K562 (cell line): ENCODE measurements at regions not wholly inside any gene's neighbourhood (a gene's known extent, or its start where the extent isn't known, plus 50 kb on each side); places are given as distances from the start of the nearest gene placed in this dataset.

Experiments used
- ATAC-seq: fragments of 200-7000 bp; cut with Tn5 transposase; 3 replicates; pipeline ENCODE4 v1.9.1; 2020; ENCODE audit warnings: moderate library complexity
- BruUV-seq: library from RNA; stranded (reverse); fragments of 400-500 nt; replicated peaks from 2 replicates; lab custom pipeline; 2021; lab: Mats Ljungman, UMichigan
- CTCF ChIA-PET: fragments of 300-600 bp; formaldehyde crosslinking; extraction: SDS; loops from one replicate; lab custom pipeline; 2021; ENCODE audit warnings: low intra/inter-chr PET ratio; lab: Yijun Ruan, JAX
- POLR2A ChIA-PET: fragments of 300-600, 350-650 bp; sonication (Branson Sonifier 250); formaldehyde crosslinking; extraction: SDS; loops from one replicate; lab custom pipeline; 2021; ENCODE audit warnings: antibody characterized with exemption, inconsistent platforms; lab: Yijun Ruan, JAX
- DNase-seq, 4 experiments: peaks; one replicate each; pipeline versions ENCODE4 v3.0.0 to v3.0.0-alpha.2; 2011 to 2018; ENCODE audit warnings: low spot score in 3 of 4, mixed read lengths in 3 of 4; ENCODE audit errors: extremely low read depth in 1 of 4
- FAIRE-seq: peaks from 2 replicates; lab custom pipeline; 2011; peaks lifted over from hg19 to GRCh38; lab: Jason Lieb, UNC
- H2AFZ ChIP-seq: 2 replicates; pipeline ENCODE4 v1.6.0; 2011; ENCODE audit warnings: low read depth, low read length, control low read depth, inconsistent platforms
- H3K27ac ChIP-seq: fragments of 200-600 bp; 3 replicates; pipeline ENCODE4 v1.8.0; 2011; ENCODE audit warnings: low read depth, mild to moderate bottlenecking, control low read depth, inconsistent platforms, low read length, moderate library complexity, mixed read lengths; ENCODE audit errors: extremely low read depth
- H3K27me3 ChIP-seq, 2 experiments: fragments of 300-600 bp in 1 of 2; 2 replicates in 1 of 2; 3 replicates in 1 of 2; pipeline versions ENCODE4 v1.6.0 to v1.8.0; 2011; ENCODE audit warnings: inconsistent platforms in 2 of 2, low read length in 2 of 2, mild to moderate bottlenecking in 1 of 2, mixed read lengths in 1 of 2, moderate library complexity in 1 of 2; ENCODE audit not compliant: control insufficient read depth in 2 of 2, insufficient read depth in 2 of 2
- H3K36me3 ChIP-seq: fragments of 300-600 bp; 3 replicates; pipeline ENCODE4 v1.8.0; 2011; ENCODE audit warnings: mild to moderate bottlenecking, low read length, inconsistent platforms; ENCODE audit not compliant: control insufficient read depth, insufficient read depth
- H3K4me1 ChIP-seq, 2 experiments: fragments of 200-600 bp in 1 of 2; replicated peaks in 1 of 2; 2 replicates in 1 of 2; 3 replicates in 1 of 2; pipeline versions ENCODE4 v1.5.1 to v1.8.0; 2011; ENCODE audit warnings: inconsistent platforms in 2 of 2, low read length in 2 of 2, mild to moderate bottlenecking in 1 of 2, mixed read lengths in 1 of 2, moderate library complexity in 1 of 2; ENCODE audit not compliant: control insufficient read depth in 2 of 2, insufficient read depth in 2 of 2
- H3K4me2 ChIP-seq: 2 replicates; pipeline ENCODE4 v1.6.1; 2011; ENCODE audit warnings: low read length, control low read depth, inconsistent platforms, mixed read lengths; ENCODE audit not compliant: insufficient read depth
- H3K4me3 ChIP-seq: fragments of 200-600 bp; sonication (generic), shearing (Covaris generic); 2 replicates; pipeline ENCODE4 v1.5.1; 2016; ENCODE audit warnings: control low read depth, inconsistent platforms
- H3K79me2 ChIP-seq: fragments of 200-600 bp; 3 replicates; pipeline ENCODE4 v1.8.0; 2011; ENCODE audit warnings: low read length, inconsistent platforms; ENCODE audit not compliant: control insufficient read depth, insufficient read depth
- H3K9ac ChIP-seq, 2 experiments: 2 replicates each; pipeline versions ENCODE4 v1.6.0 to v1.6.1; 2011; ENCODE audit warnings: low read depth in 2 of 2, low read length in 2 of 2, control low read depth in 1 of 2, inconsistent platforms in 1 of 2, mild to moderate bottlenecking in 1 of 2, mixed read lengths in 1 of 2; ENCODE audit not compliant: insufficient read depth in 1 of 2
- H3K9me1 ChIP-seq: one replicate; pipeline ENCODE4 v1.6.0; 2011; ENCODE audit warnings: inconsistent platforms, mild to moderate bottlenecking, low read length, moderate library complexity; ENCODE audit not compliant: control insufficient read depth, insufficient read depth
- H3K9me3 ChIP-seq: replicated peaks from 2 replicates; pipeline ENCODE4 v1.5.1; 2011; ENCODE audit warnings: low read depth, low read length, inconsistent platforms; ENCODE audit not compliant: control insufficient read depth, insufficient read depth
- H4K20me1 ChIP-seq: replicated peaks from 2 replicates; pipeline ENCODE4 v1.6.1; 2011; ENCODE audit warnings: low read length, inconsistent platforms, mixed read lengths; ENCODE audit not compliant: control insufficient read depth, insufficient read depth
- GTF2A2 ChIP-seq: IDR thresholded peaks from 2 replicates; pipeline ENCODE4 v1.6.1; 2016; ENCODE audit warnings: mild to moderate bottlenecking, missing genetic modification characterization, missing compliant biosample characterization
- HNRNPK ChIP-seq: fragments of 200-400 bp; formaldehyde crosslinking; IDR thresholded peaks from one replicate; pipeline ENCODE4 v1.6.1; 2018; ENCODE audit warnings: mild to moderate bottlenecking, low read depth, low read length; ENCODE audit not compliant: poor library complexity, severe bottlenecking
- ILK ChIP-seq: fragments of 450-650 bp; IDR thresholded peaks from 2 replicates; pipeline ENCODE4 v1.6.1; 2016; ENCODE audit warnings: missing genetic modification characterization, low read depth, mild to moderate bottlenecking, missing compliant biosample characterization, moderate library complexity, borderline replicate concordance
- KHSRP ChIP-seq: fragments of 450-650 bp; IDR thresholded peaks from 2 replicates; pipeline ENCODE4 v1.6.1; 2017
- LEF1 ChIP-seq: fragments of 450-650 bp; IDR thresholded peaks from 2 replicates; pipeline ENCODE4 v1.6.1; 2016; ENCODE audit warnings: mild to moderate bottlenecking
- MCM7 ChIP-seq, 2 experiments: fragments of 450-650 bp; IDR thresholded peaks; 2 replicates each; pipeline ENCODE4 v1.6.1; 2016 to 2018
- MLLT1 ChIP-seq, 2 experiments: fragments of 450-650 bp; IDR thresholded peaks; 2 replicates each; pipeline ENCODE4 v1.6.1; 2016
- MTF1 ChIP-seq: fragments of 250-450 bp; sonication (Bioruptor Pico); IDR thresholded peaks from 2 replicates; pipeline ENCODE4 v1.9.0; 2021; ENCODE audit warnings: moderate library complexity, mild to moderate bottlenecking, inconsistent platforms, borderline replicate concordance
- NCOA6 ChIP-seq: fragments of 450-650 bp; IDR thresholded peaks from 2 replicates; pipeline ENCODE4 v1.6.1; 2017; ENCODE audit warnings: mild to moderate bottlenecking
- PTBP1 ChIP-seq: fragments of 200-400 bp; formaldehyde crosslinking; IDR thresholded peaks from 2 replicates; pipeline ENCODE4 v1.6.1; 2017; ENCODE audit warnings: low read depth, low read length
- RBBP5 ChIP-seq: fragments of 200-600 bp; sonication (generic); IDR thresholded peaks from 2 replicates; pipeline ENCODE4 v1.6.1; 2012; ENCODE audit warnings: borderline replicate concordance, mild to moderate bottlenecking, low read length, control low read depth, inconsistent platforms; ENCODE audit not compliant: insufficient read depth, poor library complexity, severe bottlenecking
- SREBF2 ChIP-seq: sonication (generic); formaldehyde crosslinking; IDR thresholded peaks from 2 replicates; pipeline ENCODE4 v1.4.0; 2020; ENCODE audit warnings: mild to moderate bottlenecking, missing genetic modification reagents
- ZMIZ1 ChIP-seq, 2 experiments: fragments of 150-350 bp in 1 of 2; IDR thresholded peaks; 2 replicates each; pipeline ENCODE4 v1.6.1; 2012 to 2016; ENCODE audit warnings: low read depth in 2 of 2, low read length in 2 of 2, mild to moderate bottlenecking in 1 of 2, moderate library complexity in 1 of 2
- ZNF316 ChIP-seq: fragments of 450-650 bp; IDR thresholded peaks from 2 replicates; pipeline ENCODE4 v1.6.1; 2016
- ZNF589 ChIP-seq: fragments of 200-800 bp; sonication (Bioruptor generic); IDR thresholded peaks from 2 replicates; pipeline ENCODE4 v1.6.1; 2016; ENCODE audit warnings: low read depth, missing genetic modification characterization, missing compliant biosample characterization
- WGBS: fragments of 100-300 bp; shearing (Covaris generic); methylation state at CpG from one replicate; pipeline ENCODE4 v1.1.6; 2016; ENCODE audit warnings: low coverage, mixed read lengths; ENCODE audit not compliant: insufficient coverage; ENCODE audit errors: missing lambda C conversion rate; 5-methylcytosine and 5-hydroxymethylcytosine counted together
- in situ Hi-C: fragments of 300-500 bp; cut with MboI; formaldehyde crosslinking; loops from 4 replicates; pipeline ENCODE4 v1.15.0; 2018; ENCODE audit warnings: inconsistent platforms, mixed read lengths
- intact Hi-C: fragments of 100-400 bp; cut with micrococcal nuclease; formaldehyde crosslinking; loops from 2 replicates; pipeline ENCODE4 v1.14.2; 2022
- TF ChIP-seq, protein P1 (sequence below): fragments of 250-450 bp; sonication (Bioruptor Pico); IDR thresholded peaks from 2 replicates; pipeline ENCODE4 v1.4.0; 2020; ENCODE audit warnings: mild to moderate bottlenecking, moderate library complexity, borderline replicate concordance

DNA sequence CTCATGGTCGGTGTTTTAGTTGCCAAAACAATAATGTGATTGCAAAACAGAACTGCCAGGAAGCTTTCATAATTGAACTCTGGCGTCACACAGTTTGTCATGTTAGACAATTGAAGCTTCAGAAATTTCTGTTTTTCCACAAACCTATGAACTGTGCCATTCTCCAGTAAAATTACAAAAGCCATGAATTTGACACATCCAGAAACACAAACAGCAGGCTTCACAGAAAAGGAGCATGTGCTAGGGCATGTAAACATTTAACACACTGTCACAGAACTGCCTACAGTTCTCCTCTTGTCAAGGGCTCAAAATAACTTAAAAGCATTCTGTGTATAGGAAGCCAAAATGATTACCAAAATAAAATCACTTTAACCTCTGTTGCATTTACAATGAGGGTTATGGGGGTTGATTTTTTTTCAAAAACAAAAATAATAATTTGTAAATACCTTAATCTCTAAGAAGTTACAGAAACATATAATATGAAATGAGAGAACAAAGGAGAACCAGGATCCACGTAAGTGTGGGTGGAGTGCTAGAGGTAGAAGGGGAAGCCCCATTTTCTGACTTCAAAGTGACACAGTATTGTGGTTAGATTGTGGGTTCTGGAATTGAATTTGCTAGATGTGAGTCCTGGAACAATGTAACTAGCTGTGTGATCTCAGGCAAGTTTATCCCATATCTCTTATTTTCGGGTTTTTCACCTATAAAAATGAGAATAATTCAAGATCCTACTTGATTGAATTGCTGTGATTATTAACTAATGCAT lies 295.0 kb downstream of the CENPC start:
- DNase-seq (no peak), FAIRE-seq (no peak), ATAC-seq (no peak)
- no peaks in the 10 kb centered on the region for H3K4me1 ChIP-seq
- H4K20me1 ChIP-seq, result no peaks in the 10 kb centered on the region
- no peak overlapping the region for H3K4me3 ChIP-seq
- no peak overlapping the region for H3K9ac ChIP-seq
- no peaks in the 10 kb centered on the region for H3K27me3 ChIP-seq
- H3K4me2 ChIP-seq, result no peak overlapping the region
- no peaks in the 10 kb centered on the region for H3K9me3 ChIP-seq
- ChIA-PET POLR2A (no interaction called here), CTCF (no interaction called here)
- in situ Hi-C loops, result no loop called here
- no peaks in the 10 kb centered on the region for H3K36me3 ChIP-seq
- H3K79me2 ChIP-seq, result no peaks in the 10 kb centered on the region
- intact Hi-C loops, result no loop called here
- H2AFZ ChIP-seq, result no peak overlapping the region
- WGBS, result 0% methylated on average over 4 of the region's 4 CpGs
- no peak overlapping the region for H3K27ac ChIP-seq
- no TSS peak for BruUV-seq
- H3K9me1 ChIP-seq, result no peaks in the 10 kb centered on the region
- no peak for TF ChIP-seq MCM7 (IDR thresholded peaks at IDR 0.05)
- TF ChIP-seq SREBF2 (CRISPR knock-in tag), result no peak
- TF ChIP-seq MLLT1 (IDR thresholded peaks at IDR 0.05), result no peak
- no peak for TF ChIP-seq RBBP5
- no peak for TF ChIP-seq PTBP1
- TF ChIP-seq ILK (tag), result no peak
- no peak for TF ChIP-seq ZNF589 (CRISPR knock-in tag)
- TF ChIP-seq HNRNPK, result no peak
- TF ChIP-seq GTF2A2 (tag), result no peak
- no peak for TF ChIP-seq LEF1
- TF ChIP-seq MTF1 (CRISPR knock-in tag), result no peak
- TF ChIP-seq ZMIZ1 (IDR thresholded peaks at IDR 0.05; ENCODE audit: low read depth in 2 of 2, low read length in 2 of 2), result no peak
- TF ChIP-seq, protein P1, sequence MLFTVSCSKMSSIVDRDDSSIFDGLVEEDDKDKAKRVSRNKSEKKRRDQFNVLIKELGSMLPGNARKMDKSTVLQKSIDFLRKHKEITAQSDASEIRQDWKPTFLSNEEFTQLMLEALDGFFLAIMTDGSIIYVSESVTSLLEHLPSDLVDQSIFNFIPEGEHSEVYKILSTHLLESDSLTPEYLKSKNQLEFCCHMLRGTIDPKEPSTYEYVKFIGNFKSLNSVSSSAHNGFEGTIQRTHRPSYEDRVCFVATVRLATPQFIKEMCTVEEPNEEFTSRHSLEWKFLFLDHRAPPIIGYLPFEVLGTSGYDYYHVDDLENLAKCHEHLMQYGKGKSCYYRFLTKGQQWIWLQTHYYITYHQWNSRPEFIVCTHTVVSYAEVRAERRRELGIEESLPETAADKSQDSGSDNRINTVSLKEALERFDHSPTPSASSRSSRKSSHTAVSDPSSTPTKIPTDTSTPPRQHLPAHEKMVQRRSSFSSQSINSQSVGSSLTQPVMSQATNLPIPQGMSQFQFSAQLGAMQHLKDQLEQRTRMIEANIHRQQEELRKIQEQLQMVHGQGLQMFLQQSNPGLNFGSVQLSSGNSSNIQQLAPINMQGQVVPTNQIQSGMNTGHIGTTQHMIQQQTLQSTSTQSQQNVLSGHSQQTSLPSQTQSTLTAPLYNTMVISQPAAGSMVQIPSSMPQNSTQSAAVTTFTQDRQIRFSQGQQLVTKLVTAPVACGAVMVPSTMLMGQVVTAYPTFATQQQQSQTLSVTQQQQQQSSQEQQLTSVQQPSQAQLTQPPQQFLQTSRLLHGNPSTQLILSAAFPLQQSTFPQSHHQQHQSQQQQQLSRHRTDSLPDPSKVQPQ (CRISPR knock-in tag), result no peak
- no peak for TF ChIP-seq KHSRP
- TF ChIP-seq NCOA6, result no peak
- TF ChIP-seq ZNF316, result no peak
